GM12878 (cell line): ENCODE measurements at regions not wholly inside any gene's neighbourhood (a gene's known extent, or its start where the extent isn't known, plus 50 kb on each side); places are given as distances from the start of the nearest gene placed in this dataset.

ENCODE experiments used
- ATAC-seq: fragments of 200-7000 bp; cut with Tn5 transposase; 3 replicates; pipeline ENCODE4 v1.9.1; 2020; ENCODE audit warnings: mild to moderate bottlenecking, moderate library complexity
- BruUV-seq: library from RNA; stranded (reverse); fragments of 400-500 nt; replicated peaks from 2 replicates; lab custom pipeline; 2021; lab: Mats Ljungman, UMichigan
- CTCF ChIA-PET: fragments of 300-600 bp; sonication (Branson Sonifier 250); formaldehyde crosslinking; extraction: SDS; loops from one replicate; lab custom pipeline; 2021; ENCODE audit warnings: inconsistent platforms; lab: Yijun Ruan, JAX
- POLR2A ChIA-PET: fragments of 350-600 bp; formaldehyde crosslinking; extraction: SDS; loops from one replicate; lab custom pipeline; 2021; ENCODE audit warnings: inconsistent platforms; lab: Charles Lee
- RAD21 ChIA-PET: fragments of 300-600 bp; sonication (Branson Sonifier 250); formaldehyde crosslinking; loops from one replicate; lab custom pipeline; 2023; ENCODE audit warnings: antibody characterized with exemption; ENCODE audit not compliant: unreplicated experiment; lab: Charles Lee
- SMC1A ChIA-PET: fragments of 300-600 bp; sonication (Branson Sonifier 250); formaldehyde crosslinking; loops from one replicate; lab custom pipeline; 2023; ENCODE audit not compliant: unreplicated experiment, uncharacterized antibody; lab: Charles Lee
- DNase-seq: peaks from one replicate; pipeline ENCODE4 v3.0.0-alpha.2; 2011; ENCODE audit warnings: low read depth, low spot score
- FAIRE-seq: peaks from 3 replicates; lab custom pipeline; 2011; peaks lifted over from hg19 to GRCh38; lab: Jason Lieb, UNC
- H2AFZ ChIP-seq: 2 replicates; pipeline ENCODE4 v1.6.0; 2011; ENCODE audit warnings: low read depth, low read length, control low read depth; ENCODE audit not compliant: control insufficient read depth
- H3K27ac ChIP-seq: 2 replicates; pipeline ENCODE4 v1.5.1; 2011; ENCODE audit warnings: control low read depth; ENCODE audit not compliant: control insufficient read depth, insufficient read depth
- H3K27me3 ChIP-seq, 2 experiments: replicated peaks in 1 of 2; 2 replicates each; pipeline versions ENCODE4 v1.6.0 to v1.6.1; 2011; ENCODE audit warnings: low read length in 1 of 2; ENCODE audit not compliant: control insufficient read depth in 2 of 2, insufficient read depth in 2 of 2
- H3K36me3 ChIP-seq, 2 experiments: 2 replicates each; pipeline ENCODE4 v1.5.1; 2011; ENCODE audit warnings: low read length in 1 of 2; ENCODE audit not compliant: control insufficient read depth in 2 of 2, insufficient read depth in 2 of 2
- H3K4me1 ChIP-seq: 2 replicates; pipeline ENCODE4 v1.6.1; 2011; ENCODE audit warnings: mild to moderate bottlenecking, low read length, moderate library complexity, mixed read lengths; ENCODE audit not compliant: control insufficient read depth, insufficient read depth
- H3K4me2 ChIP-seq: 2 replicates; pipeline ENCODE4 v1.6.0; 2011; ENCODE audit warnings: control low read depth; ENCODE audit not compliant: control insufficient read depth, insufficient read depth
- H3K4me3 ChIP-seq: fragments of 200-600 bp; sonication (generic); 2 replicates; pipeline ENCODE4 v1.5.1; 2016
- H3K79me2 ChIP-seq: 2 replicates; pipeline ENCODE4 v1.6.0; 2011; ENCODE audit warnings: low read length; ENCODE audit not compliant: control insufficient read depth, insufficient read depth
- H3K9ac ChIP-seq: 2 replicates; pipeline ENCODE4 v1.8.0; 2011; ENCODE audit warnings: low read length, control low read depth, mixed read lengths; ENCODE audit not compliant: control insufficient read depth, insufficient read depth
- H3K9me3 ChIP-seq: replicated peaks from 3 replicates; pipeline ENCODE4 v1.5.1; 2011; ENCODE audit warnings: mild to moderate bottlenecking, low read length; ENCODE audit not compliant: control insufficient read depth, insufficient read depth
- H4K20me1 ChIP-seq: 2 replicates; pipeline ENCODE4 v1.6.0; 2011; ENCODE audit not compliant: control insufficient read depth, insufficient read depth
- BMI1 ChIP-seq: fragments of 450-650 bp; IDR thresholded peaks from 2 replicates; pipeline ENCODE4 v1.6.1; 2016; ENCODE audit warnings: mild to moderate bottlenecking, moderate library complexity, borderline replicate concordance
- CREB1 ChIP-seq: IDR thresholded peaks from 2 replicates; pipeline ENCODE4 v1.6.1; 2012; ENCODE audit warnings: low read depth, mild to moderate bottlenecking, inconsistent platforms
- HDAC6 ChIP-seq: fragments of 200-600 bp; sonication (generic); IDR thresholded peaks from one replicate; pipeline ENCODE4 v1.8.0; 2017; ENCODE audit warnings: antibody characterized with exemption; ENCODE audit not compliant: unreplicated experiment
- IRF5 ChIP-seq: fragments of 450-650 bp; IDR thresholded peaks from 2 replicates; pipeline ENCODE4 v1.6.1; 2017; ENCODE audit warnings: borderline replicate concordance
- NFIC ChIP-seq: IDR thresholded peaks from 2 replicates; pipeline ENCODE4 v1.6.1; 2012; ENCODE audit warnings: low read depth, mild to moderate bottlenecking, inconsistent platforms, low read length, moderate library complexity
- USF1 ChIP-seq: IDR thresholded peaks from 2 replicates; pipeline ENCODE4 v1.6.1; 2011; ENCODE audit warnings: borderline replicate concordance, low read depth, mild to moderate bottlenecking, moderate library complexity, mixed read lengths, low read length; ENCODE audit not compliant: insufficient read depth; ENCODE audit errors: extremely low read length
- ZNF207 ChIP-seq: fragments of 450-650 bp; IDR thresholded peaks from 2 replicates; pipeline ENCODE4 v1.6.1; 2014; ENCODE audit warnings: antibody characterized with exemption, mild to moderate bottlenecking, borderline replicate concordance
- WGBS: methylation state at CpG from one replicate; pipeline ENCODE4 v1.1.6; 2016; ENCODE audit warnings: low lambda C conversion rate; ENCODE audit not compliant: insufficient replicate concordance, insufficient coverage; ENCODE audit errors: missing lambda C conversion rate; 5-methylcytosine and 5-hydroxymethylcytosine counted together
- in situ Hi-C: fragments of 300-500 bp; cut with MboI; formaldehyde crosslinking; loops from 9 replicates; pipeline ENCODE4 v1.14.3; 2018; ENCODE audit warnings: mixed read lengths
- intact Hi-C: fragments of 100-400 bp; cut with micrococcal nuclease; formaldehyde crosslinking; loops from one replicate; pipeline ENCODE4 v1.14.2; 2022; ENCODE audit not compliant: unreplicated experiment

GRCh38 chr4:135191596-135191995, 990.0 kb upstream of the PABPC4L start:
- WGBS = 8% methylated on average over 1 of the region's 1 CpG
- no peak overlapping the region for H3K4me2 ChIP-seq
- no peaks in the 10 kb centered on the region for H3K27me3 ChIP-seq
- no peak for FAIRE-seq
- ChIA-PET CTCF (no interaction called here), POLR2A (no interaction called here), RAD21 (no interaction called here), SMC1A (interaction anchor here (0.9 kb wide), 1 partner anchor 25 kb away, joined by 4 read pairs; no protein-coding TSS in a partner anchor)
- in situ Hi-C loops = no loop called here
- no peak overlapping the region for H2AFZ ChIP-seq
- H4K20me1 ChIP-seq = no peaks in the 10 kb centered on the region
- H3K4me3 ChIP-seq = no peak overlapping the region
- no peak overlapping the region for H3K27ac ChIP-seq
- BruUV-seq = no TSS peak
- no peaks in the 10 kb centered on the region for H3K4me1 ChIP-seq
- DNase-seq = no peak
- TF ChIP-seq USF1 (no peak), BMI1 (no peak), IRF5 (no peak), ZNF207 (no peak), NFIC (no peak), CREB1 (no peak), HDAC6 (no peak)
- no peak overlapping the region for H3K9ac ChIP-seq
- intact Hi-C loops = no loop called here
- no peaks in the 10 kb centered on the region for H3K36me3 ChIP-seq
- H3K79me2 ChIP-seq = no peaks in the 10 kb centered on the region
- ATAC-seq = no peak
- H3K9me3 ChIP-seq = no peaks in the 10 kb centered on the region
